HG02973 (cell line): ENCODE measurements at regions not wholly inside any gene's neighbourhood (a gene's known extent, or its start where the extent isn't known, plus 50 kb on each side); places are given as distances from the start of the nearest gene placed in this dataset.
"Not testable (repeated sequence)": the region's sequence is repeated elsewhere in the genome, so short reads cannot be mapped to it uniquely, and the experiment has no call there.

Experiments used
- ATAC-seq: cut with Tn5 transposase; IDR thresholded peaks from one replicate; pipeline ENCODE4 v1.9.1; 2021; ENCODE audit warnings: moderate library complexity; ENCODE audit not compliant: unreplicated experiment

DNA sequence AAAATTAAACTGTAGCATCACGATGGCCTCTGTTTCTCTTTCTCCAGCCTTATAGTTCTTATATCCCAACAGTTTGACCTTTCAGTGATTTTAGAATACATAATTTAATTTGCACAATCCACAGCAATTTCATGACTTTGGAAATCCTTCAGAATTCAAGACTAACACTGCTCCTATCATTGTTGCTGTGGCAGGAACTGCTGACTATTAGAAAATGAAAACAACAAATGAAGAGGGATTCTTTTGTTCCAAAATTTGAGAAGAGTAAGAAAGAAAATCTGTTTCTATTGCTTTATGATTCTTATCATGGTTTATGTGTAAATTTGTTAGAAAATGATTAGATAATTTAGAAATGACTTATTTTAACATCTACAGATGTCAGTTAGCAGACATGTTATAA lies 604.0 kb upstream of the ADGRB3 start:
- ATAC-seq = no peak

DNA sequence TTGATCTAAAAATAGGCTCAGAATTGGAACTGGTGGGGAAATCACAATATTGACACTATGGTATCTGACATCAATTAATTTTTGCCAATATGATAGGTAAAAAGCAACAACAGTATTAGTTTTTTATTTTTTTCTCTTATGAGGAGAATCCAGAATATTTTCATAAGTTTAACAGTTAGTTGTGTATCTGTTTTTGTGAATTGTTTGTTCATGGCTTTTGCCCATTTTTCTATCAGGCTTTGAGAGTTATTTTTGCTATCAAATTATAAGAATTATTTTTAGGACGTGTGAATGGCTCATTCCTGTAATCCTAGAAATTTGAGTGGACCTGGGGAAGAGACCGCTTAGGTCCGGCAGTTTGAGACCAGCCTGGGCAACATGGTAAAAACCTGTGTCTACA lies 608.6 kb upstream of the ADGRB3 start:
- ATAC-seq = no peak

GRCh38 chr6:68025764-68026163 lies 609.3 kb upstream of the ADGRB3 start:
- ATAC-seq = no peak

DNA sequence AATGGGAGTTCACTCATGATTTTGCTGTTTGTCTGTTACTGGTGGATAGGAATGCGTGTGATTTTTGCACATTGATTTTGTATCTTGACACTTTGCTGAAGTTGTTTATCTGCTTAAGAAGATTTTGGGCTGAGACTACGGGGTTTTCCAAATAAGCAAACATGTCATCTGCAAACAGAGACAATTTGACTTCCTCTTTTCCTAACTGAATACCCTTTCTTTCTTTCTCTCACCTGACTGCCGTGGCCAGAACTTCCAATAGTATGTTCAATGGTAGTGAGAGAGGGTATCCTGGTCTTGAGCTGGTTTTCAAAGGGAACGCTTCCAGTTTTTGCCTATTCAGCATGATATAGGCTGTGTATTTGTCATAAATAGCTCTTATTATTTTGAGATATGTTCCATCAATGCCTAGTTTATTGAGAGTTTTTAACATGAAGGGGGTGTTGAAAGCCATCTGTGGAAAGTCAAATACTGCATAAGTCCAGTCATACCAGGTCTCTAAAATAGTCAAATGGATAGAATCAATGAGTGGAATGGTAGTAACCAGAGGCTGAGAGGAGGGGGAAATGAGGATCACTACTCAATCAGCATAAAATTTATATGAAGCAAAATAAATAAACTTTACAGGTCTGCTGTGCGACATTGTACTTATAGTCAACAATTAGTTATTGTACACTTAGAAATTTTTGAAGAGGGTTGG lies 610.4 kb upstream of the ADGRB3 start:
- ATAC-seq = no peak

GRCh38 chr6:68022968-68023367 lies 612.1 kb upstream of the ADGRB3 start:
- not testable (repeated sequence) for ATAC-seq

DNA sequence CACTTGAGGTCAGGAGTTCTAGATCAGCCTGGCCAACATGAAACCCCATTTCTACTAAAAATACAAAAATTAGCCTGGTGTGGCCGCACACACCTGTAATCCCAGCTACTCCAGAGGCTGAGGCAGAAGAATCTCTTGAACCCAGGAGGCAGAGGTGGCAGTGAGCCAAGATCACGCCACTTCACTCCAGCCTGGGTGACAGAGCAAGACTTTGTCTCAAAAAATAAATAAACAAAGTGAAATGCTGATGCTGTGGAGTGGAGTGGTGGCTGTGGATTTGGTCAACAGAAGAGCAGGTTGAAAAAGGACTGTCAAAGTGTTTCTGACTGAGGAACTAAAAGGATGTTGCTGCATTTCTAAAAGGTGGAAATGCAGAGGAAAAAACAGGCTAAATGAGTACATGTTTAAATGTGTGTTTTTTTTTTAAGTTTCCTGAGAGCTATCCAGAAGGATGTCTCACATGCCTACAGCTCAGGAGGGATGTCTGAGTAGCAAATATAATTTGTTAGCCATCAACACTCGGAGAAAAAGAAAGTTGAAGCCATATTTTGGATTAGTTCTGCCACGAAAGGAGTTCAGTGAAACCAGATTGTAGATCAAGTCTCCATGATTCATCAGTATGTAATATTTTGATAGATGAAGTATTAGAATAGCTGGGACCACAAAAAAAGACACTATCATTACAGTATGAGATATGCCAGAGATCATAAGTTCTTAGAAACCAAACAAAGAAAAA lies 621.1 kb upstream of the ADGRB3 start:
- ATAC-seq = no peak

DNA sequence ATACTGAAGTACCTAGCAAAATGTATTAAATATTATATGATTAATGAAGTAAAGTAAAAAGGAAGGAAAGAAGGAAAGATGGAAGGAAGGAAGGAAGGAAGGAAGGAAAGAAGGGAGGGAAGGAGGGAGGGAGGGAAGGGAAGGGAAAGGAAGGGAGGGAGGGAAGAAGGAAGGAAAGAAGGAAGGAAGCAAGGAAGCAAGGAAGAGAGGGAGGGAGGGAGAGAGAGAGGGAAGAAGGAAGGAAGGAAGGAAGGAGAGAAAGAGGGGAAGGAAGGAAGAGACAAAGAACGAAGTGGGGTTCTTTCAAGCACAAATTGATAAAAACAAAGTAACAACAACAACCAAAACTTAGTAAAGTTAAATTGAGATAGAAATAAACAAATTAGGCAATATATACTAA lies 622.3 kb upstream of the ADGRB3 start:
- ATAC-seq = no peak

GRCh38 chr6:68010936-68011335 lies 624.1 kb upstream of the ADGRB3 start:
- ATAC-seq = no peak

GRCh38 chr6:68008445-68008844 lies 626.6 kb upstream of the ADGRB3 start:
- peak; percentile 58 for ATAC-seq

DNA sequence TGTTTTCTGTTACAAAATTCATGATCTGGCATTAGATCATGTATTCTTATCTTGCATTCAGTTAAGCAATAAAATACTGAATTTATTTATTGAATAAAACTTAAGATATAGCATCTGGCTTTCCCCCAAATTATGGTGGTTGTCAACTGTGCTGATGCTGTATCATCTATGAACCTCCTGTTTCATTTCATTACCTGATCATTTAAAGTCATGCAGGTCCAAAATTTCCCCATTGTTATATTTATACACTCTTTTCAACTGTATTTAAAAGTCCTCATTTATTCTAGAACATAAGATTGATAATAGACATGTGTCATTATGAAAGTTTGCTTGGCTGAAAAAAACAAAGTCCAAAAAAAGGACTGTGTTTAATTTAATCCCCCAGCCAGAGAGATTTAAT lies 627.4 kb upstream of the ADGRB3 start:
- ATAC-seq = no peak

DNA sequence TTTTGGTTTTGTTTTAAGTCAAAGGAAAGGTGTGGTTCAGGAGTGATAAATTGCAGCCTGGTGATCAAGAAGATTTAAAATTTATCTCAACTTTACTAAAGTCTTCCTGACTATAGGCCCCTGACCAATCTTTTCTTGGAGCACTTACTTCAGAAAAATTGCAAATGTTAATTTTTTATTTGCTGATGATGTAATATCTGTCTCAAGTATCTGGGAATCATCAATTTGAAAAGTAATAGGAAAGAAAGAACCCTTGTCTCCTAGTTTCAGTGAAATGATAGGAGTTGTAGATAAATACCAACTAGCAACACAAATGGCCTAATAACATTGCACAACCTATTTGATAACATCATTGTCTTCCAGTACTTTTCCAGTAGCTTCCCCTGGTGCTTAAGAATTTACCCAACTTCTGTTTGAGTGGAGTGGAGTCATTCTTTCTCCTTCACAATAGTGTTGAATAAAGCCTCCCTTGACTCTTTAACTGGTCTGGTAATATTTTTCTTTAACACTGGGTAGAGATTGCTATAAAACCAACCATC lies 648.3 kb upstream of the ADGRB3 start:
- ATAC-seq = no peak

DNA sequence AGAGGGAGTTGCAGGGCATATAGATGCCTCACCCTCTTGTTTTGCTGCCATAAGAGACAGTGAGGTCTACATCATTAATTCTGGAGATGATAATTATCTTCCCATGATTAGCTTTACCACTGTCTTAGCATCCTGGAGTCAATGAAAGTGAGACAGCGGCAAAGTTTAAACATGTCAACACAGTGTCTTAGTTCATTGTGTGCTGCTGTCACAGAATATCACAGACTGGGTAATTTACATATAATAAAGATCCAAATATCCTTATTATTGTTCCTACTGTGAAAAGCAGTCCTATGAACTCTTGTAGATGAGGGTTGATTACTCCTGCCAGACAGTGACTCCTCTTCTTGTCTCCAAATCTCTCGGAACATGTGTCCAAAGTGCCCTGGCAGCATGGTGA lies 658.6 kb upstream of the ADGRB3 start:
- ATAC-seq = no peak

GRCh38 chr6:67974931-67975330 lies 660.2 kb upstream of the ADGRB3 start:
- no peak for ATAC-seq

DNA sequence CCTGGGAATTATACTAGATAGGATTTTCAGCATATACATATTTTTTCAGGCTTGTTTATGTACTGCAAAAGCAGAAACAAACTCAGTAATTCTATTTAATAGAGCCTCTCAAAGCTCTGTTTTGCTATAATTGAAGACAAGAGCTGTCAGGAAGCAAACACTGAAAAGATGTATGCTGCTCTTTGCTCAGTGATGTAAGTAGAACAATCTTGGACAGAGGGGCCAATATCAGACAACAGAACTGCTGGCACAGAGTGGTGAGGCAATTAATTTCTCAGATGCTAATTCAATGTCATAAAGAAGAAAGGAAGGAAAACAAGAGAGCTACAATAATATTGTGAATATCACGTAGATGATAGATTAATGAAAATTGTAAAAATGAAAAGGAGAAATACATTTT lies 663.3 kb upstream of the ADGRB3 start:
- ATAC-seq = no peak

DNA sequence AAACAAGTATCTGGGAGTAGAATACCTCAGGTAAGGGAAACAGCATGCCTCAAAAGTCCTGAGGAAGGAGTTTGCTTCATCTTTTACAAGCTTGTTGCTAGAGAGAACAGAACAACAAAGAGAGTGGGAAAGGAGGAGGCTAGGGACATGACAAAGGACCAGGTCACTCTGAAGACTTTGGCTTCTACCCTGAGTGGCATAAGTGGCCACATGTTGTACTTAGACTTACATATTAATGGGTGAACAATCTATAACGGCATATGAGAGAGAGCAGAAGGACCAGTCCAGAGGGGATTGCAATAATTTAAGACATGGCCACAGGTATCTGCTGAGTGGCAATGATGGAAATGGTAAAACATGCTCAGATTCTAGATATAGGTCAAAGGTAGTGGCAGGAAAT lies 668.3 kb upstream of the ADGRB3 start:
- no peak for ATAC-seq

DNA sequence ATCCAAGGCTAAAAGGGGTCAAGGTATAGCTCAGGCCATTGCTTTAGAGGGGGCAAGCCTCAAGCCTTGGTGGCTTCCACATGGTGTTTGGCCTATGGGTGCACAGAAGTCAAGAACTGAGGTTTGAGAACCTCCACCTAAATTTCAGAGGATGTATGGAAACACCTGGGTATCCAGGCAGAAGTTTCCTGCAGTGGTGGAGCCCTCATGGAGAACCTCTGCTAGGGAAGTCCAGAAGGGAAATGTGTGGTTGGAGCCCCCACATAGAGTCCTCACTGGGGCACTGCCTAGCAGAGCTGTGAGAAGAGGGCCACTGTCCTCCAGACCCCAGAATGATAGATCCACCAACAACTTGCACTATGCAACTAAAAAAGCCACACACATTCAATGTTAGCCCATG lies 678.7 kb upstream of the ADGRB3 start:
- no peak for ATAC-seq

DNA sequence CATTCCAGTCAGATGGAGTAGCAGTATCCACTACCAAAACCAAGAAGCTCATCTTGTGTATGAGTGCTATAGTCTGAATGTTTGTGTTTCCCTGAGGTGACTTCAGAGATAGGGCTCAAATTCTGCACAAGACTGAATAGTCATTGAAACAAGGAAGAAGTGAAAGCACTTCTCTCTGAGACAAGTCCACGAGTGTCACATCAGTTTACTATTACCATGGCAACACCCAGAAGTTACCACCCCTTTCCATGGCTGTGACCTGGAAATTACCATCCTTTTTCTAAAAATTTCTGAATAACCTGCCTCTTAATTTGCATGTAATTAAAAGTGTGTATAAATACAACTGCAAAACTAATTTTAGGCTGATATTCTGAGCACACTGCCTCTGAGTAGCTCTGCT lies 682.1 kb upstream of the ADGRB3 start:
- ATAC-seq = no peak

DNA sequence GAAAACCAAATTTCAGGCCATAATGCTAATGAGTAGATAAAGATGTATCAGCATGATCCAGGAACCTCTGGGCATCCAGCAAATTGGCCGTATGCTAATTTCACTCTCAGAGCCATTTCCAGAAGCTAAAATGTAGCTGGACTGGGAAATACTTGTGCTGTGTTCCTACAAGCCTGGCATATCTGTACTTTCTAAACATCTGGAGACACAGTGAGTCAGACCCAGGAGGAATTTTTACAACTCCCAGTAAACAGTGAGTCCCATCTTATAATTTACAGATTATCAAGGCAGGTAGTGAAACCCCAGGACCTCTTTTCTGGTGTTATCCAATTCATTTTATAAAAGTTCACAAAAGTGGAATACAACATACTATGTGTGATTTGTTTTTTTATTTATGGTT lies 683.0 kb upstream of the ADGRB3 start:
- no peak for ATAC-seq

- not testable (repeated sequence) for ATAC-seq
Measured at GRCh38 chr6:67947762-67948161, 687.3 kb upstream of the ADGRB3 start.

GRCh38 chr6:67935976-67936477 lies 699.1 kb upstream of the ADGRB3 start:
- no peak for ATAC-seq

GRCh38 chr6:67933278-67933677 lies 701.8 kb upstream of the ADGRB3 start:
- no peak for ATAC-seq

DNA sequence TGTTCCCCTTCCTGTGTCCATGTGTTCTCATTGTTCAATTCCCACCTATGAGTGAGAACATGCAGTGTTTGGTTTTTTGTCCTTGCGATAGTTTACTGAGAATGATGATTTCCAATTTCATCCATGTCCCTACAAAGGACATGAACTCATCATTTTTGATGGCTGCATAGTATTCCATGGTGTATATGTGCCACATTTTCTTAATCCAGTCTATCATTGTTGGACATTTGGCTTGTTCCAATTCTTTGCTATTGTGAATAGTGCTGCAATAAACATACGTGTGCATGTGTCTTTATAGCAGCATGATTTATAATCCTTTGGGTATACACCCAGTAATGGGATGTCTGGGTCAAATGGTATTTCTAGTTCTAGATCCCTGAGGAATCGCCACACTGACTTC lies 712.5 kb upstream of the ADGRB3 start:
- not testable (repeated sequence) for ATAC-seq
